ENCODE measurements at regions not wholly inside any gene's neighbourhood (a gene's known extent, or its start where the extent isn't known, plus 50 kb on each side); places are given as distances from the start of the nearest gene placed in this dataset.

GRCh38 chr2:172252154-172252553, 149.5 kb upstream of the DLX2 start:
- no peaks in the 10 kb centered on the region for H3K27me3 ChIP-seq (ENCODE audit: insufficient read depth, low read length)
- ATAC-seq (no peak), DNase-seq (ENCODE audit: low read depth, low spot score) (no peak)
- peak overlapping the region; percentile 73 for H3K4me2 ChIP-seq (ENCODE audit: low read length)
- H4K20me1 ChIP-seq (ENCODE audit: insufficient read depth) = no peaks in the 10 kb centered on the region
- H3K9me2 ChIP-seq (ENCODE audit: insufficient read depth) = no peaks in the 10 kb centered on the region
- H3K4me3 ChIP-seq (replicated peaks in 1 of 2; ENCODE audit: low read depth in 1 of 2, low read length in 2 of 2) = no peak overlapping the region
- H2AFZ ChIP-seq (ENCODE audit: low read depth, low read length, poor library complexity, severe bottlenecking) = peak overlapping the region; percentile 13
- H3K36me3 ChIP-seq (ENCODE audit: control insufficient read depth in 1 of 2, insufficient read depth in 2 of 2, low read length in 2 of 2) = no peaks in the 10 kb centered on the region
- intact Hi-C loops (cut with micrococcal nuclease) = loop anchor here (2.0 to 5.0 kb wide), 3 partner anchors 175 to 213 kb away; partner anchors contain the start of gene ITGA6
- peak overlapping the region; percentile 96 for H3K27ac ChIP-seq (ENCODE audit: low read depth, low read length)
- H3K9ac ChIP-seq (ENCODE audit: low read length) = peak overlapping the region; percentile 61
- BruUV-seq (replicated peaks) = no TSS peak
- no peaks in the 10 kb centered on the region for H3K9me3 ChIP-seq (ENCODE audit: control insufficient read depth in 1 of 2, insufficient read depth in 1 of 2, low read depth in 1 of 2, low read length in 2 of 2)
- H3K4me1 ChIP-seq (ENCODE audit: control insufficient read depth in 1 of 2, insufficient read depth in 2 of 2, low read length in 2 of 2) = peaks cover 77 to 99% of the 10 kb centered on the region in 2 experiments
- H3K79me2 ChIP-seq (ENCODE audit: insufficient read depth, low read length) = no peaks in the 10 kb centered on the region
- CTCF ChIA-PET = no interaction called here
- POLR2A ChIA-PET = interaction anchor here (2.1 to 4.1 kb wide), 2 partner anchors 26 to 188 kb away, joined by 8 to 39 read pairs; no protein-coding TSS in a partner anchor
- RAD21 ChIA-PET (ENCODE audit: low non-redundant PET in 1 of 2, low total read pairs in 2 of 2, uncharacterized antibody in 2 of 2, unreplicated experiment in 2 of 2) = no interaction called here
- TF ChIP-seq YY1 (IDR thresholded peaks at IDR 0.05; ENCODE audit: extremely low read depth, insufficient replicate concordance, low read depth, low read length) = no peak

- no peaks in the 10 kb centered on the region for H3K9me3 ChIP-seq (ENCODE audit: control insufficient read depth in 1 of 2, insufficient read depth in 1 of 2, low read depth in 1 of 2, low read length in 2 of 2)
- H2AFZ ChIP-seq (ENCODE audit: low read depth, low read length, poor library complexity, severe bottlenecking) = no peak overlapping the region
- H3K27ac ChIP-seq (ENCODE audit: low read depth, low read length) = peak overlapping the region; percentile 96
- H3K79me2 ChIP-seq (ENCODE audit: insufficient read depth, low read length) = no peaks in the 10 kb centered on the region
- peak overlapping the region in 1 of 2 experiments; percentile 40 for H3K4me3 ChIP-seq (replicated peaks in 1 of 2; ENCODE audit: low read depth in 1 of 2, low read length in 2 of 2)
- H3K4me1 ChIP-seq (ENCODE audit: control insufficient read depth in 1 of 2, insufficient read depth in 2 of 2, low read length in 2 of 2) = peaks cover 64 to 86% of the 10 kb centered on the region in 2 experiments
- ChIA-PET RAD21 (ENCODE audit: low non-redundant PET in 1 of 2, low total read pairs in 2 of 2, uncharacterized antibody in 2 of 2, unreplicated experiment in 2 of 2) (interaction anchor here (0.5 to 1.7 kb wide), 6 partner anchors 22 to 250 kb away, joined by 3 to 8 read pairs (median 3); no protein-coding TSS in a partner anchor), CTCF (interaction anchor here (3.6 kb wide), 1 partner anchor 208 kb away, joined by 22 read pairs; no protein-coding TSS in a partner anchor), POLR2A (interaction anchor here (1.2 to 4.5 kb wide), 12 partner anchors 10 to 208 kb away, joined by 3 to 39 read pairs (median 6); partner anchors contain the start of gene ITGA6)
- H3K27me3 ChIP-seq (ENCODE audit: insufficient read depth, low read length) = no peaks in the 10 kb centered on the region
- H3K4me2 ChIP-seq (ENCODE audit: low read length) = peak overlapping the region; percentile 73
- peak overlapping the region; percentile 61 for H3K9ac ChIP-seq (ENCODE audit: low read length)
- no peaks in the 10 kb centered on the region for H4K20me1 ChIP-seq (ENCODE audit: insufficient read depth)
- no peaks in the 10 kb centered on the region for H3K36me3 ChIP-seq (ENCODE audit: control insufficient read depth in 1 of 2, insufficient read depth in 2 of 2, low read length in 2 of 2)
- H3K9me2 ChIP-seq (ENCODE audit: insufficient read depth) = no peaks in the 10 kb centered on the region
- DNase-seq (ENCODE audit: low read depth, low spot score) (peak; percentile 100), ATAC-seq (peak; percentile 77)
- no TSS peak for BruUV-seq (replicated peaks)
- intact Hi-C loops (cut with micrococcal nuclease) = loop anchor here (2.0 to 5.0 kb wide), 3 partner anchors 174 to 211 kb away; partner anchors contain the start of gene ITGA6
- no peak for TF ChIP-seq EGR1 (IDR thresholded peaks at IDR 0.05; ENCODE audit: low read depth)
- peak; percentile 90 for TF ChIP-seq YY1 (IDR thresholded peaks at IDR 0.05; ENCODE audit: extremely low read depth, insufficient replicate concordance, low read depth, low read length)
- TF ChIP-seq REST (IDR thresholded peaks at IDR 0.05; ENCODE audit: low read depth) = no peak
- TF ChIP-seq ZBTB33 (IDR thresholded peaks at IDR 0.05; ENCODE audit: extremely low read depth, insufficient replicate concordance, low read length) = peak; percentile 89
- TF ChIP-seq POLR2AphosphoS5 (IDR thresholded peaks at IDR 0.05; ENCODE audit: low read depth, low read length) = peak; percentile 84
- peak; percentile 97 for TF ChIP-seq TCF7L2 (IDR thresholded peaks at IDR 0.05; ENCODE audit: borderline replicate concordance, extremely low read depth, insufficient read depth, insufficient read length)
- TF ChIP-seq FOSL1 (IDR thresholded peaks at IDR 0.05; ENCODE audit: low read depth) = no peak
- no peak for TF ChIP-seq RAD21 (IDR thresholded peaks at IDR 0.05; ENCODE audit: low read depth)
- peak; percentile 50 for TF ChIP-seq POLR2A (IDR thresholded peaks at IDR 0.05; ENCODE audit: borderline replicate concordance, extremely low read depth, insufficient read depth, insufficient read length)
These were observed 150.7 kb upstream of the DLX2 start for GRCh38 chr2:172253190-172254052.

All from HCT116 (cell line).